A549 (cell line): ENCODE measurements at regions not wholly inside any gene's neighbourhood (a gene's known extent, or its start where the extent isn't known, plus 50 kb on each side); places are given as distances from the start of the nearest gene placed in this dataset.

Experiments used
- ATAC-seq, 2 experiments: fragments of 200-7000 bp in 1 of 2; fragments of >200 bp in 1 of 2; cut with Nextera tagmentation in 1 of 2; cut with Tn5 transposase in 1 of 2; 3 replicates each; pipeline versions ENCODE4 v1.8.0 to v1.9.1; 2018 to 2020; ENCODE audit warnings: mild to moderate bottlenecking in 1 of 2, moderate library complexity in 1 of 2
- CTCF ChIA-PET: fragments of 300-600 bp; sonication (Branson Sonifier 250); formaldehyde crosslinking; extraction: SDS; loops from one replicate; lab custom pipeline; 2021; ENCODE audit warnings: antibody characterized with exemption, inconsistent platforms; lab: Yijun Ruan, JAX
- POLR2A ChIA-PET: fragments of 350-600 bp; formaldehyde crosslinking; extraction: SDS; loops from one replicate; lab custom pipeline; 2021; ENCODE audit warnings: antibody characterized with exemption, inconsistent platforms; lab: Yijun Ruan, JAX
- DNase-seq, 2 experiments: peaks; one replicate each; pipeline versions ENCODE4 v3.0.0 to v3.0.0-alpha.2; 2011 to 2016; ENCODE audit warnings: low read depth in 1 of 2, low spot score in 1 of 2
- FAIRE-seq: peaks from 2 replicates; lab custom pipeline; 2011; peaks lifted over from hg19 to GRCh38; lab: Jason Lieb, UNC
- H3K27ac ChIP-seq, 2 experiments: fragments of >200 bp; sonication (Bioruptor Twin); formaldehyde crosslinking; 3 replicates each; pipeline ENCODE4 v1.5.1; 2016 to 2017
- H3K4me1 ChIP-seq: fragments of >200 bp; sonication (Bioruptor Twin); formaldehyde crosslinking; 3 replicates; pipeline ENCODE4 v1.6.1; 2016
- H3K4me2 ChIP-seq: fragments of >200 bp; sonication (Bioruptor Twin); formaldehyde crosslinking; 3 replicates; pipeline ENCODE4 v1.6.1; 2016
- H3K4me3 ChIP-seq: fragments of >200 bp; sonication (Bioruptor Twin); formaldehyde crosslinking; 3 replicates; pipeline ENCODE4 v1.5.1; 2016
- H3K9me3 ChIP-seq: fragments of >200 bp; sonication (Bioruptor Twin); formaldehyde crosslinking; 3 replicates; pipeline ENCODE4 v1.6.1; 2016
- BHLHE40 ChIP-seq: IDR thresholded peaks from 2 replicates; pipeline ENCODE4 v1.6.1; 2012; ENCODE audit warnings: low read depth, low read length, inconsistent platforms
- CHD2 ChIP-seq: fragments of 150-350 bp; IDR thresholded peaks from 2 replicates; pipeline ENCODE4 v1.6.1; 2014; ENCODE audit warnings: low read length; ENCODE audit not compliant: partially characterized antibody
- CHD4 ChIP-seq: fragments of 200-600 bp; sonication (generic); IDR thresholded peaks from 2 replicates; pipeline ENCODE4 v1.6.1; 2016; ENCODE audit warnings: antibody characterized with exemption, mild to moderate bottlenecking, borderline replicate concordance
- EHMT2 ChIP-seq: fragments of 200-600 bp; sonication (generic); IDR thresholded peaks from 2 replicates; pipeline ENCODE4 v1.6.1; 2016; ENCODE audit warnings: antibody characterized with exemption, low read depth, mild to moderate bottlenecking, moderate library complexity
- HEYL ChIP-seq: fragments of 250-450 bp; sonication (Bioruptor Pico); IDR thresholded peaks from 2 replicates; pipeline ENCODE4 v1.8.0; 2021; ENCODE audit warnings: mild to moderate bottlenecking, moderate library complexity
- JUNB ChIP-seq: fragments of >200 bp; sonication (Bioruptor Twin); formaldehyde crosslinking; IDR thresholded peaks from 2 replicates; pipeline ENCODE4 v1.6.1; 2016
- KDM1A ChIP-seq: fragments of 200-600 bp; sonication (generic); IDR thresholded peaks from 2 replicates; pipeline ENCODE4 v1.6.1; 2016; ENCODE audit warnings: low read depth, mild to moderate bottlenecking
- NFE2L2 ChIP-seq: fragments of 150-350 bp; conservative IDR thresholded peaks from 2 replicates; pipeline ENCODE4 v1.6.1; 2014; ENCODE audit warnings: low read length
- NPAS2 ChIP-seq: fragments of 250-450 bp; sonication (Bioruptor Pico); IDR thresholded peaks from 2 replicates; pipeline ENCODE4 v1.8.0; 2022; ENCODE audit warnings: mild to moderate bottlenecking, moderate library complexity, borderline replicate concordance
- POLR2AphosphoS2 ChIP-seq: conservative IDR thresholded peaks from 2 replicates; pipeline ENCODE4 v1.6.1; 2012; ENCODE audit warnings: low read length, improper control_type of control experiment, inconsistent platforms
- RARB ChIP-seq: fragments of 250-450 bp; sonication (Bioruptor Pico); IDR thresholded peaks from 2 replicates; pipeline ENCODE4 v1.8.0; 2021; ENCODE audit warnings: mild to moderate bottlenecking, moderate library complexity
- SMC3 ChIP-seq: fragments of >200 bp; sonication (Bioruptor Twin); formaldehyde crosslinking; IDR thresholded peaks from 3 replicates; pipeline ENCODE4 v1.6.1; 2018; ENCODE audit warnings: inconsistent platforms
- SREBF2 ChIP-seq: fragments of 450-650 bp; IDR thresholded peaks from 2 replicates; pipeline ENCODE4 v1.6.1; 2014; ENCODE audit warnings: mild to moderate bottlenecking, moderate library complexity
- ZC3H11A ChIP-seq: fragments of 450-650 bp; IDR thresholded peaks from 2 replicates; pipeline ENCODE4 v1.6.1; 2014; ENCODE audit warnings: antibody characterized with exemption, mild to moderate bottlenecking
- ZFP36 ChIP-seq: fragments of 450-650 bp; IDR thresholded peaks from 2 replicates; pipeline ENCODE4 v1.6.1; 2014; ENCODE audit warnings: borderline replicate concordance; ENCODE audit not compliant: partially characterized antibody
- ZNF302 ChIP-seq: fragments of 250-450 bp; sonication (Bioruptor Pico); IDR thresholded peaks from 2 replicates; pipeline ENCODE4 v1.9.0; 2021; ENCODE audit warnings: inconsistent platforms, mild to moderate bottlenecking, moderate library complexity
- WGBS: methylation state at CpG from one replicate; pipeline ENCODE4 v1.1.6; 2017; ENCODE audit errors: missing lambda C conversion rate; 5-methylcytosine and 5-hydroxymethylcytosine counted together
- TF ChIP-seq, protein P1 (sequence below): IDR thresholded peaks from 2 replicates; pipeline ENCODE4 v1.6.1; 2012
- TF ChIP-seq, protein P2 (sequence below): fragments of 250-450 bp; sonication (Bioruptor Pico); IDR thresholded peaks from 2 replicates; pipeline ENCODE4 v1.5.0; 2021; ENCODE audit warnings: mild to moderate bottlenecking, moderate library complexity, borderline replicate concordance
- TF ChIP-seq, protein P3 (sequence below): fragments of >200 bp; sonication (Bioruptor Twin); formaldehyde crosslinking; IDR thresholded peaks from 2 replicates; pipeline ENCODE4 v1.6.1; 2016

DNA sequence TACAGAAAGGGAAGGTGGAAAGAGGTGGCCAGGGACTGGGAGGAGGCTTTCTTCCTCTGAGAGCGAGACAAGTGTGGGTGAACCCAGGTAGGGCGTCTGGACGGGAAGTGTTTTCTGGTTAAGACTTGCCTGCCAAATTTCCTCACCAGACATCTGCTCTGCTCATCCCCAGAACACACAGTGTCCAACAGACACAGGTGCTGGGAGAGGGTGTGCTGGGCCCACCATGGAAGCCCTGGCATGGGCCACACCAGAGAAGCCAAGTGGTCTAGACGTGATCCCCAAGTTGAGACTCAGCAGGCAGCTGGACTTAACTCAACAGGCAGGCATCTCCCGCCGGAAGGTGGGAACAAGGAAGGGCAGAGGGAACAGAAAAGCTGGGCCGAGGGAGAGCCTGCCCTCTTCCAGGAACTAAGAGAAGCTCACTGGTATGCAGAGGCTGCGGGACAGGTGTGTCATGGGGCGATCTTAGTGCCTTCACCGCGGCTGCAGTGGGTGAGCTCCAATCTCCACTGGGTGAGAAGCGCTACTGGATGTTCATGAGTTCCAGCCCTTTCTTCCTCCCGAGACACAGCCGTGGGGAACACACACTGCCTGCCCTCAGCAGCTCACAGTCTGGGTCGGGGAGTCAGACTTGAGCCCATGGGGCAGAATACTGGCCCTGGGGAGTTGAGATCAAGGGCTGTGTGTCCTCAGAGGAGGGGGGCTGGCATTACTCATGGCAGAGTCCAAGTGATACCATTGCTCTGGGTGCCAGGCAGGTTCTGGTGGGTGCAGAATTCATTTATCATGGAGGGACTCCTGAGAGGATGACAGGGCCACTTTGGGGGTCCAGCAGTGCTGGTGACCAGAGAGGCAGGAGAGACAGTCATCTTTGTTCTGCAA is 110.2 kb downstream of the CPZ start:
- CTCF ChIA-PET, result interaction anchor here (1.8 kb wide), 1 partner anchor 14 kb away, joined by 5 read pairs; no protein-coding TSS in a partner anchor
- TF ChIP-seq HEYL (CRISPR knock-in tag), result no peak
- TF ChIP-seq NPAS2 (CRISPR knock-in tag), result no peak
- no peak for TF ChIP-seq CHD2
- TF ChIP-seq EHMT2, result no peak
- TF ChIP-seq BHLHE40, result no peak
- TF ChIP-seq, protein P1, sequence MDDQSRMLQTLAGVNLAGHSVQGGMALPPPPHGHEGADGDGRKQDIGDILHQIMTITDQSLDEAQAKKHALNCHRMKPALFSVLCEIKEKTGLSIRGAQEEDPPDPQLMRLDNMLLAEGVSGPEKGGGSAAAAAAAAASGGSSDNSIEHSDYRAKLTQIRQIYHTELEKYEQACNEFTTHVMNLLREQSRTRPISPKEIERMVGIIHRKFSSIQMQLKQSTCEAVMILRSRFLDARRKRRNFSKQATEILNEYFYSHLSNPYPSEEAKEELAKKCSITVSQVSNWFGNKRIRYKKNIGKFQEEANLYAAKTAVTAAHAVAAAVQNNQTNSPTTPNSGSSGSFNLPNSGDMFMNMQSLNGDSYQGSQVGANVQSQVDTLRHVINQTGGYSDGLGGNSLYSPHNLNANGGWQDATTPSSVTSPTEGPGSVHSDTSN, result no peak
- TF ChIP-seq ZFP36, result no peak
- no peak for TF ChIP-seq JUNB
- TF ChIP-seq SMC3, result no peak
- TF ChIP-seq, protein P2, sequence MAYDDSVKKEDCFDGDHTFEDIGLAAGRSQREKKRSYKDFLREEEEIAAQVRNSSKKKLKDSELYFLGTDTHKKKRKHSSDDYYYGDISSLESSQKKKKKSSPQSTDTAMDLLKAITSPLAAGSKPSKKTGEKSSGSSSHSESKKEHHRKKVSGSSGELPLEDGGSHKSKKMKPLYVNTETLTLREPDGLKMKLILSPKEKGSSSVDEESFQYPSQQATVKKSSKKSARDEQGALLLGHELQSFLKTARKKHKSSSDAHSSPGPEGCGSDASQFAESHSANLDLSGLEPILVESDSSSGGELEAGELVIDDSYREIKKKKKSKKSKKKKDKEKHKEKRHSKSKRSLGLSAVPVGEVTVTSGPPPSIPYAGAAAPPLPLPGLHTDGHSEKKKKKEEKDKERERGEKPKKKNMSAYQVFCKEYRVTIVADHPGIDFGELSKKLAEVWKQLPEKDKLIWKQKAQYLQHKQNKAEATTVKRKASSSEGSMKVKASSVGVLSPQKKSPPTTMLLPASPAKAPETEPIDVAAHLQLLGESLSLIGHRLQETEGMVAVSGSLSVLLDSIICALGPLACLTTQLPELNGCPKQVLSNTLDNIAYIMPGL (CRISPR knock-in tag), result no peak
- TF ChIP-seq, protein P3, sequence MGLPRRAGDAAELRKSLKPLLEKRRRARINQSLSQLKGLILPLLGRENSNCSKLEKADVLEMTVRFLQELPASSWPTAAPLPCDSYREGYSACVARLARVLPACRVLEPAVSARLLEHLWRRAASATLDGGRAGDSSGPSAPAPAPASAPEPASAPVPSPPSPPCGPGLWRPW, result no peak
- no peak for TF ChIP-seq NFE2L2
- 47% methylated on average over 12 of the region's 15 CpGs for WGBS
- H3K4me2 ChIP-seq, result no peak overlapping the region
- no peaks in the 10 kb centered on the region for H3K9me3 ChIP-seq
- FAIRE-seq, result no peak
- no peak overlapping the region for H3K27ac ChIP-seq
- no peaks in the 10 kb centered on the region for H3K4me1 ChIP-seq
- no peak for DNase-seq
- POLR2A ChIA-PET, result no interaction called here
- no peak overlapping the region for H3K4me3 ChIP-seq
- no peak for ATAC-seq

DNA sequence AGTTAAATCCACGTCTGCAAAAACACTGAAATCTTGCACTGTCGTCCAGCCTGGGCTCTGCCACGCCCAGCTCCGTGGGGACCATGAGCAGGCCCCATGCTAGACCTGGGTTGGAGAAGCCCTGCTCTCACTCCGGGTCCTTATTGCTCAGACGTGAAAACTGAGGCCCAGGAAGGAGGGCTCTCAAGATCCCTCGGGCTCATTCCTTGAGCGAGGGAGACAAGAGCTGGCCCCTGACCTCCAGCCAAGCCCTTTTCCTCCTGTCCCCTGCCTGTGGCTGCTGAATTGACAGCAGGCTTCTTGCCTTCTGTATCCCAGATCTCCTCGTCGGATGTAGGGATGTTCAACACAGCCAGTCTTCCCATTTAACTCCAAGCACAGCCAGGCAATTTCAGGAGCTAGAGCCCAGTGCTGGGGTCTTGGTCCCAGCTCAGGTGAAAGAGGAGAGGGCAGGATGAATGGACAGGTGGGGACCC is 109.5 kb downstream of the CPZ start:
- TF ChIP-seq SREBF2 (no peak), NFE2L2 (no peak), CHD4 (no peak), RARB (no peak), POLR2AphosphoS2 (no peak), ZC3H11A (no peak), BHLHE40 (no peak), KDM1A (no peak), ZNF302 (CRISPR knock-in tag) (no peak)
- ATAC-seq (no peak), FAIRE-seq (no peak), DNase-seq (no peak)
- Histone ChIP-seq H3K4me3 (no peak overlapping the region), H3K4me1 (no peaks in the 10 kb centered on the region), H3K9me3 (no peaks in the 10 kb centered on the region), H3K27ac (no peak overlapping the region), H3K4me2 (no peak overlapping the region)
- CTCF ChIA-PET, result no interaction called here
- POLR2A ChIA-PET, result no interaction called here
- WGBS, result 36% methylated on average over 10 of the region's 10 CpGs
